Choroid plexus epithelial cell (primary cell): ENCODE measurements at regions not wholly inside any gene's neighbourhood (a gene's known extent, or its start where the extent isn't known, plus 50 kb on each side); places are given as distances from the start of the nearest gene placed in this dataset.
"Not testable (repeated sequence)": the region's sequence is repeated elsewhere in the genome, so short reads cannot be mapped to it uniquely, and the experiment has no call there.

Source experiments
- DNase-seq: peaks from one replicate; pipeline ENCODE4 v3.0.0-alpha.2; 2010; ENCODE audit warnings: low read depth
- H3K4me3 ChIP-seq: 2 replicates; pipeline ENCODE4 v1.5.1; 2011; ENCODE audit warnings: low read depth, mild to moderate bottlenecking, control low read depth, low read length, moderate library complexity
- TF ChIP-seq, protein P1 (sequence below): conservative IDR thresholded peaks from 2 replicates; pipeline ENCODE4 v1.5.1; 2011; ENCODE audit warnings: low read depth, mild to moderate bottlenecking, control low read depth, inconsistent platforms, low read length, moderate library complexity

- DNase-seq = no peak
- no peak overlapping the region for H3K4me3 ChIP-seq
- TF ChIP-seq, protein P1, sequence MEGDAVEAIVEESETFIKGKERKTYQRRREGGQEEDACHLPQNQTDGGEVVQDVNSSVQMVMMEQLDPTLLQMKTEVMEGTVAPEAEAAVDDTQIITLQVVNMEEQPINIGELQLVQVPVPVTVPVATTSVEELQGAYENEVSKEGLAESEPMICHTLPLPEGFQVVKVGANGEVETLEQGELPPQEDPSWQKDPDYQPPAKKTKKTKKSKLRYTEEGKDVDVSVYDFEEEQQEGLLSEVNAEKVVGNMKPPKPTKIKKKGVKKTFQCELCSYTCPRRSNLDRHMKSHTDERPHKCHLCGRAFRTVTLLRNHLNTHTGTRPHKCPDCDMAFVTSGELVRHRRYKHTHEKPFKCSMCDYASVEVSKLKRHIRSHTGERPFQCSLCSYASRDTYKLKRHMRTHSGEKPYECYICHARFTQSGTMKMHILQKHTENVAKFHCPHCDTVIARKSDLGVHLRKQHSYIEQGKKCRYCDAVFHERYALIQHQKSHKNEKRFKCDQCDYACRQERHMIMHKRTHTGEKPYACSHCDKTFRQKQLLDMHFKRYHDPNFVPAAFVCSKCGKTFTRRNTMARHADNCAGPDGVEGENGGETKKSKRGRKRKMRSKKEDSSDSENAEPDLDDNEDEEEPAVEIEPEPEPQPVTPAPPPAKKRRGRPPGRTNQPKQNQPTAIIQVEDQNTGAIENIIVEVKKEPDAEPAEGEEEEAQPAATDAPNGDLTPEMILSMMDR = no peak
Observed at GRCh38 chr3:70684701-70685100, 372.3 kb upstream of the MDFIC2 start.

GRCh38 chr3:70675810-70676209, 363.4 kb upstream of the MDFIC2 start:
- not testable (repeated sequence) for H3K4me3 ChIP-seq, DNase-seq

GRCh38 chr3:70658513-70659310, 346.3 kb upstream of the MDFIC2 start:
- TF ChIP-seq, protein P1 = no peak
- DNase-seq = no peak
- H3K4me3 ChIP-seq = no peak overlapping the region

DNA sequence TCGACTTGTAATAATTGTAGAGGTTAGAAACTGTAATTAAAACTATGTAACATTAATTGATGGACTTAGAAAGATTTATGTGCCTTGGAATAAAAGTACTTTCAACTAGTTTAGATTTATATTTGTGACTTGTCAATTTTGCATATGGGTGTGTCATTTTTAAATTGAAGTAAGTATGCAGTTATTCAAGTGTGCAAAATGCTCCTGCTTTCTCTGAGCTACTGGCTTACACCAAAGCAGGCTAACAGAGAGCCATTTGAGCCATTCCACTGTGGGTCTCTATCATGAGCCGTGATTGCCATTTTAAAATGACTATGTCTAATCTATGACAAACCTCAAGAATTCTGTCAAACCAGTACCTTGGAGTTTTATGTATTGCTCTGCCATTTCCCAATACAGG, 345.0 kb upstream of the MDFIC2 start:
- H3K4me3 ChIP-seq = no peak overlapping the region
- no peak for DNase-seq
- TF ChIP-seq, protein P1 = no peak

GRCh38 chr3:70647823-70648222, 335.4 kb upstream of the MDFIC2 start:
- DNase-seq = no peak
- TF ChIP-seq, protein P1 = no peak
- H3K4me3 ChIP-seq = no peak overlapping the region

DNA sequence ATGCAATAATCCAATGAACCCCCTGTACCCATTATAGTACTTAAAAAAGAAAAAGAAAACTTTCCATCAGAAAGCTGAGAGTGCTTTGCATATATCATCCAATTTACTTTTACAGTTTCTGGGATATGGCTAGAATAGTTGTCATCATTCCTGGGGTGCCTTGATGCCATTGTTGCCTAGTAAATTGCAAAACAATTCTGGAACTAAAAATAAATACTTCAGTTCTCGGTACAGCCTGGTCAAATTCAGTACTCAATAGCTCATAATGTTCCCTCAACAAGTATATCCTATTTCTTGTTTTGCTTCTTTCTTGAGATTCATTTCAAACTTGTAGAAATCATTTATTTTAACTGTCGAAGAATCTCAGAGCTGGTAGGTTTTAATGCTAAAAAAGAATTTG, 334.7 kb upstream of the MDFIC2 start:
- no peak for DNase-seq
- H3K4me3 ChIP-seq = no peak overlapping the region
- TF ChIP-seq, protein P1 = no peak

GRCh38 chr3:70646635-70647034, 334.2 kb upstream of the MDFIC2 start:
- TF ChIP-seq, protein P1 = no peak
- no peak overlapping the region for H3K4me3 ChIP-seq

More at GRCh38 chr3:70646635-70647034, 334.2 kb upstream of the MDFIC2 start:
- DNase-seq = no peak
